ENCODE measurements at regions not wholly inside any gene's neighbourhood (a gene's known extent, or its start where the extent isn't known, plus 50 kb on each side); places are given as distances from the start of the nearest gene placed in this dataset.

DNA sequence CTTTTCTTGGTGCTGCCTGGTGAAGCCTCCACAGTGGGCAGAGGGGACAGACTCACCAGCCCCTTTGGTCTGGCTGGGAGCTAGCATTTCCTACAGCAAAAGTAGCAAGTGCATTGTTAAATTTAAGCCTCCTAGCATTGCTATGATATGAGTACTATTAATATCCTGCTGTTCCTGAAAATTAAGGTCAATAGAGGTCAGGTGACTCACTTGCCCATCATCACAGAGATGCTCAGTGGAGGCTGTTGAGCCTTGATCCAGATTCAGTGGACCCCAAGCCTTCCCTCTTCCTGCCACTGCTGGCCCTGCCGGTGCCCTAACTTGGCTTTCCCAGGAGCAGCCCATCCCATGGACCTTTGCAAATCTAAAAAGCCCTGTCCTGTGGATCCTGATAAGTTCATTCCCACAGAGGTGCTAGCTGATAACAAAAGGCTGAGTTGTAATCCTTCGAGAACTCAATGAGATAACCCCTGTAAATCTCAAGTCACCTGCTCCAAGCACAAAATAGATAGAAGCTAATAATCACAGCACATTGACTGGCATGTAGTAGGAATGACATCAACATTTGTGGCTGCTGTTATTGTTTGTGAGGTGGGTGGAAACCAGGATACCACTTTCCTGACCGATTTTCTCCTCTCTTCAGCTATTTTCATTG is 84.4 kb downstream of the THNSL2 start:
- TF ChIP-seq, protein P1, sequence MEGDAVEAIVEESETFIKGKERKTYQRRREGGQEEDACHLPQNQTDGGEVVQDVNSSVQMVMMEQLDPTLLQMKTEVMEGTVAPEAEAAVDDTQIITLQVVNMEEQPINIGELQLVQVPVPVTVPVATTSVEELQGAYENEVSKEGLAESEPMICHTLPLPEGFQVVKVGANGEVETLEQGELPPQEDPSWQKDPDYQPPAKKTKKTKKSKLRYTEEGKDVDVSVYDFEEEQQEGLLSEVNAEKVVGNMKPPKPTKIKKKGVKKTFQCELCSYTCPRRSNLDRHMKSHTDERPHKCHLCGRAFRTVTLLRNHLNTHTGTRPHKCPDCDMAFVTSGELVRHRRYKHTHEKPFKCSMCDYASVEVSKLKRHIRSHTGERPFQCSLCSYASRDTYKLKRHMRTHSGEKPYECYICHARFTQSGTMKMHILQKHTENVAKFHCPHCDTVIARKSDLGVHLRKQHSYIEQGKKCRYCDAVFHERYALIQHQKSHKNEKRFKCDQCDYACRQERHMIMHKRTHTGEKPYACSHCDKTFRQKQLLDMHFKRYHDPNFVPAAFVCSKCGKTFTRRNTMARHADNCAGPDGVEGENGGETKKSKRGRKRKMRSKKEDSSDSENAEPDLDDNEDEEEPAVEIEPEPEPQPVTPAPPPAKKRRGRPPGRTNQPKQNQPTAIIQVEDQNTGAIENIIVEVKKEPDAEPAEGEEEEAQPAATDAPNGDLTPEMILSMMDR (IDR thresholded peaks at IDR 0.05; ENCODE audit: insufficient read depth, low read depth, low read length), result no peak
- no peak for TF ChIP-seq EZH2 (IDR thresholded peaks at IDR 0.05; ENCODE audit: insufficient read depth, low read length)
